NT2/D1 (cell line): ENCODE measurements at regions not wholly inside any gene's neighbourhood (a gene's known extent, or its start where the extent isn't known, plus 50 kb on each side); places are given as distances from the start of the nearest gene placed in this dataset.

Experiments used
- YY1 ChIP-seq: IDR thresholded peaks from 2 replicates; pipeline ENCODE4 v1.6.1; 2011; ENCODE audit not compliant: insufficient read length, insufficient read depth
- ZNF274 ChIP-seq: IDR thresholded peaks from 2 replicates; pipeline ENCODE4 v1.6.1; 2011; ENCODE audit warnings: mild to moderate bottlenecking, low read depth, low read length

GRCh38 chr1:101730559-101730958, 266.2 kb downstream of the OLFM3 start:
- TF ChIP-seq ZNF274 (no peak), YY1 (no peak)
